ENCODE measurements at regions not wholly inside any gene's neighbourhood (a gene's known extent, or its start where the extent isn't known, plus 50 kb on each side); places are given as distances from the start of the nearest gene placed in this dataset.

- H3K4me1 ChIP-seq (ENCODE audit: control insufficient read depth, low read depth, low read length), result no peaks in the 10 kb centered on the region
- H3K18ac ChIP-seq (ENCODE audit: low read length), result no peak overlapping the region
- no peak overlapping the region for H3K4me2 ChIP-seq (ENCODE audit: low read length)
- WGBS (ENCODE audit: extremely low coverage, insufficient coverage, low lambda C conversion rate), result no CpG with 5 or more reads among the region's 1 CpG
- H2BK120ac ChIP-seq (ENCODE audit: low read depth, low read length), result no peak overlapping the region
- H3K27me3 ChIP-seq (ENCODE audit: insufficient read depth, low read length, poor library complexity), result no peaks in the 10 kb centered on the region
- H4K5ac ChIP-seq (ENCODE audit: low read length), result no peak overlapping the region
- no peak overlapping the region for H3K56ac ChIP-seq (ENCODE audit: low read length)
- no peak overlapping the region for H3K23ac ChIP-seq (ENCODE audit: low read length)
- no peak for DNase-seq
- no peak overlapping the region for H3K27ac ChIP-seq (ENCODE audit: low read depth, low read length)
- H3K4me3 ChIP-seq (ENCODE audit: low read length), result no peak overlapping the region
- no peaks in the 10 kb centered on the region for H3K79me1 ChIP-seq (ENCODE audit: low read length)
- no peaks in the 10 kb centered on the region for H3K36me3 ChIP-seq (ENCODE audit: control insufficient read depth, insufficient read depth, low read length)
- no peak overlapping the region for H3K4ac ChIP-seq (ENCODE audit: low read depth, low read length)
- H2BK15ac ChIP-seq (replicated peaks; ENCODE audit: low read depth), result no peak overlapping the region
- no peak overlapping the region for H3K9ac ChIP-seq (ENCODE audit: low read length)
- no peaks in the 10 kb centered on the region for H3K79me2 ChIP-seq (ENCODE audit: control insufficient read depth, insufficient read depth, low read length)
- H2AK5ac ChIP-seq (ENCODE audit: low read length), result no peak overlapping the region
- H4K8ac ChIP-seq (ENCODE audit: low read depth, low read length), result no peak overlapping the region
- H2BK5ac ChIP-seq (ENCODE audit: low read length), result no peak overlapping the region
Measured at GRCh38 chr13:62321139-62321538, 905.5 kb upstream of the PCDH20 start.

- Histone ChIP-seq H3K27ac (ENCODE audit: low read depth, low read length) (no peak overlapping the region), H3K4me3 (ENCODE audit: low read length) (no peak overlapping the region), H2AK5ac (ENCODE audit: low read length) (no peak overlapping the region), H4K8ac (ENCODE audit: low read depth, low read length) (no peak overlapping the region), H2BK120ac (ENCODE audit: low read depth, low read length) (no peak overlapping the region), H2BK15ac (replicated peaks; ENCODE audit: low read depth) (no peak overlapping the region), H3K56ac (ENCODE audit: low read length) (no peak overlapping the region), H3K4me2 (ENCODE audit: low read length) (no peak overlapping the region), H4K5ac (ENCODE audit: low read length) (no peak overlapping the region), H3K18ac (ENCODE audit: low read length) (no peak overlapping the region), H3K9ac (ENCODE audit: low read length) (no peak overlapping the region), H3K36me3 (ENCODE audit: control insufficient read depth, insufficient read depth, low read length) (no peaks in the 10 kb centered on the region), H3K79me1 (ENCODE audit: low read length) (no peaks in the 10 kb centered on the region), H2BK5ac (ENCODE audit: low read length) (no peak overlapping the region), H3K27me3 (ENCODE audit: insufficient read depth, low read length, poor library complexity) (no peaks in the 10 kb centered on the region), H3K79me2 (ENCODE audit: control insufficient read depth, insufficient read depth, low read length) (no peaks in the 10 kb centered on the region), H3K4me1 (ENCODE audit: control insufficient read depth, low read depth, low read length) (no peaks in the 10 kb centered on the region), H3K23ac (ENCODE audit: low read length) (no peak overlapping the region), H3K4ac (ENCODE audit: low read depth, low read length) (no peak overlapping the region)
- 100% methylated on average over 1 of the region's 4 CpGs for WGBS (ENCODE audit: extremely low coverage, insufficient coverage, low lambda C conversion rate)
- DNase-seq, result peak; percentile 68
Measured at GRCh38 chr13:62320129-62321108, 904.8 kb upstream of the PCDH20 start.

GRCh38 chr13:62309904-62310303 is 894.3 kb upstream of the PCDH20 start:
- Histone ChIP-seq H4K5ac (ENCODE audit: low read length) (no peak overlapping the region), H3K9ac (ENCODE audit: low read length) (no peak overlapping the region), H2BK5ac (ENCODE audit: low read length) (no peak overlapping the region), H3K56ac (ENCODE audit: low read length) (no peak overlapping the region), H4K8ac (ENCODE audit: low read depth, low read length) (no peak overlapping the region), H2BK15ac (replicated peaks; ENCODE audit: low read depth) (no peak overlapping the region), H2BK120ac (ENCODE audit: low read depth, low read length) (no peak overlapping the region), H3K27ac (ENCODE audit: low read depth, low read length) (no peak overlapping the region), H3K18ac (ENCODE audit: low read length) (no peak overlapping the region), H3K4me2 (ENCODE audit: low read length) (no peak overlapping the region), H2AK5ac (ENCODE audit: low read length) (no peak overlapping the region), H3K36me3 (ENCODE audit: control insufficient read depth, insufficient read depth, low read length) (no peaks in the 10 kb centered on the region), H3K4me1 (ENCODE audit: control insufficient read depth, low read depth, low read length) (peaks cover 4% of the 10 kb centered on the region), H3K79me1 (ENCODE audit: low read length) (no peaks in the 10 kb centered on the region), H3K23ac (ENCODE audit: low read length) (no peak overlapping the region), H3K27me3 (ENCODE audit: insufficient read depth, low read length, poor library complexity) (no peaks in the 10 kb centered on the region), H3K4ac (ENCODE audit: low read depth, low read length) (no peak overlapping the region), H3K79me2 (ENCODE audit: control insufficient read depth, insufficient read depth, low read length) (no peaks in the 10 kb centered on the region), H3K4me3 (ENCODE audit: low read length) (no peak overlapping the region)
- no CpG with 5 or more reads among the region's 3 CpGs for WGBS (ENCODE audit: extremely low coverage, insufficient coverage, low lambda C conversion rate)
- DNase-seq, result peak; percentile 86

DNA sequence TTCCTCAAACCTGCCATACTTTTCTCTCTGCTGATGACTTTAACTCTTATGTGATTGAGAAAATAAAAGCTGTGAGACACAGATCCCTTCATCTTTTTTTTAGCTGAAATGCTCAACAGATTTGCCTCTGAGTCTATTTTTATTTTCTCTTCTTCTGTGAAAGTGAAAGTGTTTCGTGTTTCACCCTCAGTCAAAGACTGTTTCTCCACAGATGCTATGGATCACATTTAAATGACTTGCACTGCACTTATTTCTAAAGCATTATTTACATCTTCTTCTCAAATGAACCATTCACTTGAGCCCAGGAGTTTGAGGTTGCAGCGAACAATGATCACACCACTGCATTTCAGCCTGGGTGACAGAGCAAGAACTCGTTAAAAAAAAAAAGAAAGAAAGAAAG is 890.1 kb upstream of the PCDH20 start:
- Histone ChIP-seq H3K56ac (ENCODE audit: low read length) (no peak overlapping the region), H3K27me3 (ENCODE audit: insufficient read depth, low read length, poor library complexity) (no peaks in the 10 kb centered on the region), H3K4me2 (ENCODE audit: low read length) (no peak overlapping the region), H2BK15ac (replicated peaks; ENCODE audit: low read depth) (no peak overlapping the region), H4K5ac (ENCODE audit: low read length) (no peak overlapping the region), H3K23ac (ENCODE audit: low read length) (no peak overlapping the region), H3K9ac (ENCODE audit: low read length) (no peak overlapping the region), H3K18ac (ENCODE audit: low read length) (no peak overlapping the region), H2BK120ac (ENCODE audit: low read depth, low read length) (no peak overlapping the region), H3K4me1 (ENCODE audit: control insufficient read depth, low read depth, low read length) (peaks cover 4% of the 10 kb centered on the region), H2AK5ac (ENCODE audit: low read length) (no peak overlapping the region), H3K27ac (ENCODE audit: low read depth, low read length) (no peak overlapping the region), H3K4me3 (ENCODE audit: low read length) (no peak overlapping the region), H4K8ac (ENCODE audit: low read depth, low read length) (no peak overlapping the region), H2BK5ac (ENCODE audit: low read length) (no peak overlapping the region), H3K36me3 (ENCODE audit: control insufficient read depth, insufficient read depth, low read length) (no peaks in the 10 kb centered on the region), H3K79me1 (ENCODE audit: low read length) (no peaks in the 10 kb centered on the region), H3K4ac (ENCODE audit: low read depth, low read length) (no peak overlapping the region), H3K79me2 (ENCODE audit: control insufficient read depth, insufficient read depth, low read length) (no peaks in the 10 kb centered on the region)
- DNase-seq, result no peak
- no CpG with 5 or more reads among the region's 3 CpGs for WGBS (ENCODE audit: extremely low coverage, insufficient coverage, low lambda C conversion rate)

GRCh38 chr13:62302341-62302740 is 886.7 kb upstream of the PCDH20 start:
- no peaks in the 10 kb centered on the region for H3K4me1 ChIP-seq (ENCODE audit: control insufficient read depth, low read depth, low read length)
- no peak overlapping the region for H4K8ac ChIP-seq (ENCODE audit: low read depth, low read length)
- H3K9ac ChIP-seq (ENCODE audit: low read length), result no peak overlapping the region
- no peak for DNase-seq
- no peaks in the 10 kb centered on the region for H3K27me3 ChIP-seq (ENCODE audit: insufficient read depth, low read length, poor library complexity)
- no peaks in the 10 kb centered on the region for H3K79me2 ChIP-seq (ENCODE audit: control insufficient read depth, insufficient read depth, low read length)
- H2BK120ac ChIP-seq (ENCODE audit: low read depth, low read length), result no peak overlapping the region
- no peak overlapping the region for H3K18ac ChIP-seq (ENCODE audit: low read length)
- no peak overlapping the region for H3K27ac ChIP-seq (ENCODE audit: low read depth, low read length)
- no peak overlapping the region for H3K4me2 ChIP-seq (ENCODE audit: low read length)
- no peak overlapping the region for H3K4ac ChIP-seq (ENCODE audit: low read depth, low read length)
- no peaks in the 10 kb centered on the region for H3K36me3 ChIP-seq (ENCODE audit: control insufficient read depth, insufficient read depth, low read length)
- H3K56ac ChIP-seq (ENCODE audit: low read length), result no peak overlapping the region
- no peak overlapping the region for H2AK5ac ChIP-seq (ENCODE audit: low read length)
- no peak overlapping the region for H4K5ac ChIP-seq (ENCODE audit: low read length)
- no peak overlapping the region for H2BK5ac ChIP-seq (ENCODE audit: low read length)
- H3K23ac ChIP-seq (ENCODE audit: low read length), result no peak overlapping the region
- H3K4me3 ChIP-seq (ENCODE audit: low read length), result no peak overlapping the region
- H3K79me1 ChIP-seq (ENCODE audit: low read length), result no peaks in the 10 kb centered on the region
- no peak overlapping the region for H2BK15ac ChIP-seq (replicated peaks; ENCODE audit: low read depth)
- no CpG with 5 or more reads among the region's 2 CpGs for WGBS (ENCODE audit: extremely low coverage, insufficient coverage, low lambda C conversion rate)
